Skin of body (tissue), 1 donor: ENCODE measurements at regions not wholly inside any gene's neighbourhood (a gene's known extent, or its start where the extent isn't known, plus 50 kb on each side); places are given as distances from the start of the nearest gene placed in this dataset.
A peak's percentile ranks its signal among the peaks of the same experiment; 100 is the strongest.

ENCODE experiments used
- DNase-seq: peaks from one replicate; lab custom pipeline; 2025; lab: John Stamatoyannopoulos, UW

DNA sequence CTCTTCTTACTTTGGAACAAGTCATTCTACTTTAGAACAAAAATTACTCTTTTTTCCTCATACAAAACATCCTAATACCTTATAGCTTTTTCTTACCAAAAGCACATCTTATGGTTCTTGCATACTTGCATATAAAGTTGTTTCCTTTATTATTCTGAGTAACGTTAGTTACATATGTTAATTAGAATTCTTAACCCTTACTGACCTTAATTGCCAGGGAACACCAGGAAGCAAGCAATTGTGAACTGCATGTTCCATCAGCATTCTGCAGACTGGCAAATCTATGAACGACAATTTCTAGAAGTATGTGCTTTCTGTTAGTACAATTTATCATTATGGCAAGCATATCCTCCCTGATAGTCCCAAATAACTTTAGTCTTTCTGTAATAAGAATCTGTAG, 831.0 kb downstream of the C6orf118 start:
- DNase-seq, result no peak

DNA sequence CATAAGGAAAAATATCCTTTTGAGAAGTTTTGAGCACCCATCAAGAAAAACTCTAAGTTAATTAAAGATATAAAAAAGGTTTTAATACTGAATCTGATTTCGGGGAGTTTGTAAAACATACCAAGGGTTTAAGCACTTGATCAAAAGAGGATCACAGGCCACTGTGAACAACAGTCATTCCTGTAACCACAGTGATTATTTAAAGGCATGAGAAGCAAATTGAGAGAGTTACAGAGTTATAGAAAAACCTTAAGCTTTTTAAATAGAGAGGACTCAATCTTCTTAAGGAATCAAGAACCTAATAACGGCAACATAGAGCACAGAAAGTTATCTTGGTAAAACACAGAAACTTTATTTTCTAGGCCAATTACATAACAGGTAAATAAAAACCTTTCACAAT, 831.6 kb downstream of the C6orf118 start:
- no peak for DNase-seq

DNA sequence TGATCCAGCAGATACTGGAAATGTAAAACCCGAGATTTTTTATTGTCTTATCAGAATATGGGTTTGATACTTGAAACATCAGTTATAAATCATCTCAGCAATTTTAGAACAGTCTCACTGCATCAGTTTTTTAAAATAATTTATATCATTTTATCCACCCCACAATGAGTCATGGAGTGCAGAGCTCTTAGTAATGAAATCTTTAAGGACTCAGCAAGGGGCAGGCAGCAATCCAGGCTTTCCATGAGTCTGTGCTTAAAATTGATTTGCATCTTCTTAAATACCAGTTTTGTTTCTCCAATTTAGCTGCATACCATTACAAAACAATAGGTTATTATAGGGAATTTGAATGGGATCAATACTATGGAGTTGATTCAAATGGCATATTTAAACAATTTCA, 832.3 kb downstream of the C6orf118 start:
- no peak for DNase-seq

DNA sequence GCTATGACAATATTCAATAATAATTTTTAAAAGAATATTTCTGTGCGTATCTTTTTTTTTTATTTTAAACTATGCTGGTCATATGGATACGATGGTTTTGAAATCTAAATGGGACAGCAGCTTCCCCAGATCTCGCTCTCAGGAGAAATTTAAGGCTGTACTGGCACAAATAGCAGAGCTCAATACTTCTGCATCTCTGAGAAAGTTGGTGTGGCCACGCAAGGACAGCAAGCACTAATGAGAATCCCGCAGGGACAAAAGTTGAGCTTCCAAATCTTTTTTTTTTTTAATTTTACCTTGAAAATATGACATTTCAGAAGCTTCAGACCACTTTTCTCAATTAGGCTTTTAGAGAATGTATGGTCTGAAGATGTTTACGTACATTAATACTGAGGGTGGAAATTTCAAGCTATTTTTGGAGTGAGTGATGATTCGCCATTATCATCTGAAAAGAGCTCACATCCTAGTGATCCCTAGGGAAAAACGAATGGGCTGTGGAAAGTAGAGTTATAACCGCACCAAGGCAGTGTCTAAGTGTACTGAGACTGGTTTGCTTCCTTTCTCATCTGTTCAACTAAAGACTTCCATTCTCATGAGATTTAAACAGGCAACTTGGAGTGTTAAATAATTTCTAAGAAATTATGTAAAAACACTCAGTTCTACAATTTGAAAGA, 840.0 kb downstream of the C6orf118 start:
- no peak for DNase-seq

DNA sequence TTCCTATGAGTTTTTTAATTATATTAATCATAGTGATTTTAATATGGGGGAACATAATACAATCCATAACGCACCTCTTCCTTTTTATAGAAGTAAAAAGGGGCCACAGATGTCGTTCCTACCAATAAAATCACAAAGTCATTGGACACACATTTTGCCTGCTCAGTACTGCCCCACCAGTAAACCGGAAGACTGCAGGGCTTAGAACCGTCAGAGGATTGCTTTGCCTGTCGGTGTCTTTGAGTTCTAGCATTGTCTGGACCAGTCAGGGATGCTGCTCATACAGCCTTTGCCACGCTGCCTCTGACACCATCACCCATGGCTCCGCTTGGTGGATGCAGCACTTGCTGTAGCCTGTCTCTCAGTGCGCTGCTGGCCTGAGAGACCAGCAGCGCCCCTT, 853.6 kb downstream of the C6orf118 start:
- no peak for DNase-seq

DNA sequence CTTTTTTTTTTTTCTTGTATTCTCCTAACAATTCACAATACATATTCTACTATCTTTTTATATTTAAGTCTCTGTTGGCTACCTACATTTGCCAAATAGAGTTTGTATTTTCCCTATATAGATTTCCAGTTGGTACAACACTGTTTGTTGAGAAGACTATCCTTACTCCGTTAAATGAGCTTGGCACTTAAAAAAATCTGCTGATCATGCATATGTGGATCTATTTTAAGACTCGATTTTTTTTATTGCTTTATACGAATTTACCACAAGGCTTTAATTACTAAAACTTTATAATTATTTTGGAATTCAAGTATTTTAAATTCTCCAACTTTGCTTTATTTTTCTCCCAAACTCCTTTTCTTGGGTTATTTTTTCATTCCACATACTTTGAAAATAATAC, 855.6 kb downstream of the C6orf118 start:
- no peak for DNase-seq

DNA sequence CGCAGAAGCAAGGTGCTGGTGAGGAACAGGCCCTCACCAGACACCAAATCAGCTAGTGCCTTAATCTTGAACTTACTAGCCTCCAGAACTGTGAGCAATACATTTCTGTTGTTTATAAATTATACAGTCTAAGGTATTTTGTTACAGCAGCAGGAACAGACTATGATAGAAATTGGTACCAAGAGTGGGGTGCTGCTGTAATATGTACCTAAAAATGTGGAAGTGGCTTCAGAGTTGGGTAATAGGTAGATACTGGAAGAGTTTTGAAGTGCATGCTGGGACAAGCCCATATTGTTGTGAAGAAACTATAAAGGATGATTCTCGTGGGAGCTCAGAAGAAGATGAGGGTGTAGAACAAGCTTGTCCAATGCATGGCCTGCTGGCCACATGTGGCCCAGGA, 866.8 kb downstream of the C6orf118 start:
- no peak for DNase-seq

DNA sequence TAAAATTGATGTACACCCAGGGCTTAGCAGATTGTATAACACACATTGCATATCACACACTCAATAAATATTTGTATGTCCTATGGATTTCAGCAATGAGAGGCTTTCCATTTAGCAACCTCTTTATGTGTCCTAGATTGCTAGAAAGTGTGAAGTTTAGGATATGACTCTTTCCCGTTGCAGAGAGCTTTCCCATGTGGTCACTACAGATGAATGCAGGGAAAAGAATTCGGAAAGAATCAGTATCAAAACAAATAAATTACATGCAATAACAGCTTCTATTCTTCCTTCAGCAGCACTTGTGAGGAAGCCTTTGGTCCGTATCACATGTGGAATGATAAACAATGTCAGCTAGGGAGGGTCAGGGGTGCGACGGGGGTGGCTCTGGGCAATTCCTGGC, 870.1 kb downstream of the C6orf118 start:
- no peak for DNase-seq

DNA sequence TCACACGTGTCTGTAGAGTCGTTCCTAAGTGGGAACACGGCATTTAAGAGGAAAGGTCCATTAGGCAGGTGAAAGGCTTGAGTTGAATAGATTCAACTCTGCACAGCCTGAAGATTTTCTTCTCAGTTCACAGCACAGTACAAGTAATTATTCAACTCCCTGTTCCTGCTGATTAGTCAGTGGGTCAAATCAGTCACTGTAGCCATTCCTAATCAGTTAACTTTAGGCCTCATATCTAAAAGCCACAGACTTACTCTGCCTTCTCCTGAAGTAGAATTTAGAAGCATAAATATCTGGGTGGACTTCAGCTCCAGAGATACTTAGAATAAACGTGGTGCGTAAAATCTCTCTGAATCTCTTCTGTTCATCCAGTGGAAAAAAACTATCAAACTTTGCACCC, 872.4 kb downstream of the C6orf118 start:
- no peak for DNase-seq

DNA sequence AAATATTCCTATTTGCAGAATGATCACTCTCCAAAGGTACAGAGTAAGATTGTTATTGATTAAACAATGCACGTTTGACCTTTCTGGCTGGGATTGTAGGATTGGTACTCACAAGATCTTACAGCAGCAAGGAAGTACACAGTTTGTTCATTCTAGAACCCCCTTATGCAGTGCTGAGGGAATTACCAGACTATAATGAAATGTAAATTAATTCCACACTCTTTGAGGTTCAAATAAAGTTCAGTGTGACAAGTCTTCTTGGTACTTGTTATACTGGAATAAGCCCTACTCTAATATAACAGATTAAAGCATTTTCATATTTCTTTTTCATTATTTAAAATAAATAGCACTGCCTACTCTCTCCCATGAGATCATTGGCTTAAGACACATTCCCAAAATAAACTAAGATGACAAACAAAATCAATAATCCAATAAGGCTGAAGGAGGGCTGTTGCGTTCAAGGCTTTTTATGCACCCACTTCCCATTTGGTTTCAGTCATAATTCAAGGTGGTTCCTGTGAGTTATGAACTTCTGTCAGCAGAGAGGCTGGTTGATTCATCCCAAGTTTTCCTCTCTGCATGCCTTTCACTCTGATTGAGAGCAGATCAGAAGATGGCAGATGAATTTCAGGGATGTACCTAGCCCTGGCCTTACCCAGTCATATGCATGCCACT, 881.5 kb downstream of the C6orf118 start:
- DNase-seq, result no peak

DNA sequence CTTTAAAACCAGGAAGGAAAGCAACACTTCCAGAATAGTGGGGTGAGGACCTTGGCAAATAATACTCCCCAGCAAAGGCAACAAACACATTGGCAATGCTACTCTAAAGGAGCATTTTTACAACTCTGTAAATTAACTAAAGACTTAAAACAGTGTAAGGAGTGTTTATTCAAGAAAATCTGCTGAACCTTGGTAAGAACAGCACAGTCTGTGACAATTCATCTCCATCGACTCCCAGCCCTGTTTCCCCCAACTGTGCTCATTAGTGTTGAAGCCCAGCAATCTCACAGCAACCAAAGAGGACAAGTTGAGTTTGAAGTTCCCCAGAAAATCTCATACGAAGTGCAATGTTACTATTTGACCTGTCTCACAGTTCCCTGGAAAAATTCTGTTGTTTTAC, 884.9 kb downstream of the C6orf118 start:
- no peak for DNase-seq

DNA sequence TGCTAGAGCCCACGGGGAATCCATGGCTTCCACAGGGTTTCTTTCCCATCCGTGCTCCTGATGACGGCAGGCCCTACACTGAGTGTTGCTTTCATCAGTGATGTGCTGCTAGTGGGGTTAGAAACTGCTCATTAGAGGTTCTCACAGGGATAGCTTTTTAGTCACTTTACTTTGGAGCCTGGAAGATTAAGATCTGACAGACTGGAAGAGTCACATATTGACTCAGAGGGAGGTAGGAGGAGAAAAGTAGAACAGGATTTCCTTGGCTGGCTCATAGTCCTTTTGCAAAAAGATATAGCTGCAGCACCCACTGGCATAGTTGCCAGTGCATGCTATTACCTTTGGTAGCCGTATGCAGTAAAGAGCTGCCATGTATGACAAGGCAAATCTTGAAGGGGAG, 890.3 kb downstream of the C6orf118 start:
- no peak for DNase-seq

DNA sequence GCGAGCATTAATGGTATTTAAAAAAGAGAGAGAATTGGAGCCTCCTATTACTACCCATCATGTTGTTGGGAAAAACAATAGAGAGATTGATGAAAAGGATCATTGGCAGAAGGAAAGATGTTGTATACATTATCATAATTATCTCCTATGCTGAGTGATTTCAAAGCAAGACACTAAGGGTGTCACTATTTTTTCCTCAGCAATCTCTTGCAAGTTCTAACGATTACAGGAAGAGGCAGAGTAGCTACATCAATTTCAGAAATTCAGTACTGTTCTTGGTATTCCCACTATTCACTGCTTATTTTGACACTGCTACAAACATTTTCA, 891.2 kb downstream of the C6orf118 start:
- no peak for DNase-seq

DNA sequence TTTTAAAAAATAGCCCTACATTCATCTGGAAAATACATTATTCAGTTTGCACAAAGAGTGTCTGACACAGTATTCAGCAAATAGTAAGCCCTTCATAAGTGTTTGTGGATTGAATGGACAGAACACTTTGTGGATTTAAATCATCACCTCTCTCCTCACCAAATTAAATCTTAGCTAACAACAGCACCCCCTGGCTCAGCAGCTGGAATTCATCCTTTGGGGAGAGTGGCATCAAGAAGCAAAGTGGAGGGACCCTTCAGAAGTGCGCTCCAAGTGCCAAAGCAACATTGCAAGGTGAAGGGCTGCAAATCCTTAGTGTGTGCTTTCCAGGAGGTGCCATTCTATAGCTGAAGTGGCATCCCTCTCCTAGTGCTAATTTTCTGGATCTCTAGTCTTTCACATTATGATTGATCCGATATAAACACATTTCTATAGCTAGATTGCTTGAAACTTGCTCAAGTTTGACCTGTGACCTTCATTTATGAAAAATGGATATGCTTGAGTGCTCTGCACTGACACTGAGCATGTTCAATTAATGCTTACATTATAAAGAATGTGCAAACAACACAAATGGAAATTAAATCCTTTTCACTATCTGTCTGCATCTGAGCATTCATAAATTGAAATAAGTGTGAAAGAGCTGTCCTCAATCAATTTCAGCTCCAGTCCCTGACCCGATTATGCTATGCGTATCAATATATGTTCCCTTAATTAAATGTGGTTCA, 891.7 kb downstream of the C6orf118 start:
- DNase-seq, result no peak

DNA sequence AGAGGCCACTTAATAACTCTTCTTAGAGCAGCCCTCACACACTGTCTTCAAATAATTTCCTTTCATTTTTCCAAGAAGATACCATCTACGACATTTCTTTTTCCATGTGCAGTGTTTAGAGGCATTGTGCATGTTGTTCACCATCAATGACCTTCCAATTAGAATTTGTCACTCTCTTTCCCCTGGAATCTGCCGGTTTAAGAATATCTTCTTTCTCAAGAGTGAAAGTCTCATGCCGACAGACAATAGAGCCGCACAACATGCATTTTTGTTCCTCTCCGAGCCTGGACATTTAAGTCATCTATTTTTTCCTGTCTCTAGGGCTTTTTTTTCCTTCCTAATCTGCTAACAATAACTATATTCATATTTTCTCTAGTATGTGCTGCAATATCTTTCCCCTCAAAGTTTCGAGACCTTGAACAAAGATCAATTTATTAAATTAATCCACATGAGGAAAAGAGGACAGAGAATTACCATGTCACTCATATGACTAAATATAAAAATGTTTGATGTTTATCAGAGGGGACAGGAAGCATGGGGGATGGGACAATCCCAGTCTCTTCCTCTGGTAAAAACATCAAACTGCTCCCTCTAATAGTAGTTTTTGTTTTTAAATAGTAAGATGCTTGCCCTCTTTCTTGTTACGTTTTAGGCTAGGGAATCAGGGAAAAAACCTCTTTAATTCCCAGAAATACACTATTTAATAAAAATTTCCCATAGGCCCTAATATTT, 893.4 kb downstream of the C6orf118 start:
- peak; percentile 17 for DNase-seq

DNA sequence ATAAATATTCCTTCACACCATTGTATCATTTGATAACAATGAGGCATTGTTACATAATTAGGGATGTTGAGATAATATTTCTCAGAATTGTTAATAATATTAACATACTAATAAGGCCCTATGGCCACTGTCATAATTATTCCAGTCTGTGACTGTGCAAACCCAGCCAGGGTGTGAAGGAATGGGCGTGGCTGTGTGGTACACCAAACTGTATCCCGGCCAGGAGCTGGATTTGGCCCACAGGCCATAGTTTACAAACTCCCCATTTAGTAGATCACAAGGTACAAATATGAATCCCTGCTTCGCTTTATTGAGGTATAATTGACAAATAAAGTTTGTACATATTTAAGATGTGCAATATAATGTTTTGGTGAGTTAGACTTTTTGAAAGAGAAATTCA, 894.7 kb downstream of the C6orf118 start:
- no peak for DNase-seq

DNA sequence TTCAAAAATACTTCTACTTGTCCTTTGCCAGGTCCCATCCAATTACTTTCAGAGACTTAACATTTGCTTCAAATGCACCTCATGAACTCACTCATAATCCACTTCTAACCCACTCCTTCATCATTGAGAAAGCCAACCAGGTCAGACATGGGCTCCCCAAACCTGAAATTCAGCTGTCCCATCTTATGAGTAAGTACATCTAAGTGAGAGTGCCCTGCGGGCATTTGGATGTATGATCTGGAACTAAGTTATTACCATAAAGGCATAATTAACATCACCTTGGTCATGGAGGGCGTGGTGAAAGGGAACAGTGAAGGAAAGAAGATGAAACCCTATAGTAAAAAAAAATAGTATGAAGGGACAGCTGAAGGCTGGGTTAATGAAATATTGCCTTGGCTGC, 896.8 kb downstream of the C6orf118 start:
- DNase-seq, result no peak

DNA sequence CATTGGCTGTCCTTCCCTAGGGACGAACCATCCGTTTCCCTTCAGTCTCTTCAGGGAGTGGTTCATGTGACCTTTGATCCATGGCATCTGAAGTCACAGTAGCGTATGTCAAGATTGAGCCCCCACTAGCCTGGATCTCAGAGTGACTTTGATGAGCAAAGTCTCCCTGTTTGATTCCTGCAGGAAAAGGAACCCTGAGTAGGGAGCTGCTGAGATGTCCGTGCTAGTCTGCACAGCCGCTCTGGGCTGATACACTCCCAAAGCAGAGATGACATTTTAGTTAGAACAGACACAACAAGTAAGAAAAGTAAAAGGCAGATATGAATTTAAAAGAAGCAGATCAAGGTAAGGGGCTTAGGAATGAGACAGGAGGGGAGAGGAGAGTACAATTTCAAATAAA, 899.4 kb downstream of the C6orf118 start:
- no peak for DNase-seq

DNA sequence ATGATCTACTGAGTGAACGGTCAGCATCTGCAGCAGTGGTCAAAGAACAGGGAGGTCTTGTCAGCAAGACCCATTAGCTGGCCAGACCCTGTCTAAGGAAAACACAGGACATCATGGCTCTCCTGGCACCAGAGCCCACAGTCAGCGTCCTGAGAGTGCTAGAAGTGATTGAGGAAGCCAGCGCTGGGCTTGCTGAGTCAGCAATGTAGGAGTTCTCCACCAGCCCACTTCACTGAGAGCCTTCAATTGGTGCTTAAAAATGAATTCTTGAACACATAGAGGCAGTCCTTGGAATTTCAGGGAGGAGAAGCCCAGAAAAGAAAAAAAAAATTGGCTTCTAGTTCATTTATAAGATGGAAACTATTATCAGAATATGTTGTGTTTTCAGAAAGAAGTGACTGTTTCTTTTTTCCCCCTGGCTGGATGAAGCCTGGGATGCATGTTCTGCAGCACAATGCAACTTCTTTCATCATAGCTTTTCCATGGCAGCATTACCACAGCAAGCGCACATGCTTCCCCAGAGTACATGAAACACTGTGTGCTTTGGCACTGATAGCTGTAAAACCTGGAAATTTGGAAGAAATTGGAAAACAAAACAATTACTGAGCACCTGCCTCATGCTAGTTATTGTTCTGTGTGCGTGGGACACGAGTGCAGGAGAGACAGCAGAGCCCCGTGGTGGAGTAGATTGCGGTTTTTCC, 899.9 kb downstream of the C6orf118 start:
- DNase-seq, result no peak

DNA sequence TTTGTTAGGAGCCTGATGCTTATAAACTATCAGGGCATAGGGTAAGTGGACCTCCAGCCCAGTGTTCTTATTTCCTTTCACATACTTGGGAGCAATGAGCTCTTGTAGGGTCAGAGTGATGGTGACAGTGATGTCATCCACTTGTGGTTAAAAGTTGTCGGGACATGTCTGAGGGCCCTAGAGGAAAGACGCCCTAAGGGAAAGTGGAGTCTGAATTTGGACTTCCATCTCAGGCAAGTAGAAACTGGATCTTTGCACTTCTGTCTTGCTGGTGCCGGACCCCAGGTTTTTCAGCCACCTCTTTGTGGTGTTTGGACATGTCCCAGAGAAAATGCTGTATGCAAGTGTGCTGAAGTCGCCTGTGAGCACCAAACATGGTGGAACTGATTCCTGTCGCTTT, 900.5 kb downstream of the C6orf118 start:
- no peak for DNase-seq

DNA sequence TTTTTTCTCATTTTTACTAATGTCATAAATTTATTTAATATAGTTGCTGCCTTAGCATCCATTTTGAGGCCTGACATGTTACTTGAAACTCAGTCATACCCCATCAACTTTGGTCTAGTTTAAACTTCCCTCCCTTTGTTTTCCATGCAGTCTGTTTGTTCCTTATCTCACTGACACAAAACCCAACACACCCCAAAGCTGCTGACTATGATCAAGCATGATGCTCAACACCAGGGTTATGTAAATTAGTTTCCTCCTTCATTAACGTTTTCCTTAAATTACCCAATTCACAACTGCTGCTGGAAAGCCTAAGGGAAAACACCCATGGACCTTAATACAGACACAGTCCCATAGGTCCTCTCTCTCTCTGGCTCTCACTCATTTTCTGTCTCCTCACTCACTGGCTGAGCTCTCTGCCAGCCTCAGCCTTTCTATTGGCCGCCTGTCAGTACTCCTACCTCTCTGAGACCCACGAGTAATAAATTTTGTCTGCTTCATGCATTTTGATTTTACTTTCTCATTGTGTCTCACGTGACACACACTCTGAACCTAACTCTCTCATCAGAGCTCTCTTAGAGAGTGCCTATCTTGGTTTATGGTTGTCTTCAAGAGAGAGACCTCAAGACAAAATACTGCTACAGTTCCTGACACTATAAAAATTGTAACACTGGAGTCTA, 904.5 kb downstream of the C6orf118 start:
- no peak for DNase-seq
